ENCODE measurements at regions not wholly inside any gene's neighbourhood (a gene's known extent, or its start where the extent isn't known, plus 50 kb on each side); places are given as distances from the start of the nearest gene placed in this dataset.
"Not testable (repeated sequence)": the region's sequence is repeated elsewhere in the genome, so short reads cannot be mapped to it uniquely, and the experiment has no call there.

GRCh38 chr14:98916036-98916435 is 356.0 kb downstream of the BCL11B start:
- no peaks in the 10 kb centered on the region for H4K20me1 ChIP-seq (ENCODE audit: insufficient read depth, poor library complexity, severe bottlenecking)
- no peak overlapping the region for H3K4me2 ChIP-seq
- H2AFZ ChIP-seq, result no peak overlapping the region
- H3K4me1 ChIP-seq (ENCODE audit: insufficient read depth), result no peaks in the 10 kb centered on the region
- H3K27ac ChIP-seq, result no peak overlapping the region
- no peaks in the 10 kb centered on the region for H3K36me3 ChIP-seq (replicated peaks; ENCODE audit: insufficient read depth, low read depth)
- H3K9me3 ChIP-seq (ENCODE audit: low read depth), result no peaks in the 10 kb centered on the region
- no peak overlapping the region for H3K4me3 ChIP-seq
- no peaks in the 10 kb centered on the region for H3K27me3 ChIP-seq
- H3K79me2 ChIP-seq, result no peaks in the 10 kb centered on the region
- H3K9me2 ChIP-seq (replicated peaks; ENCODE audit: insufficient read depth), result no peaks in the 10 kb centered on the region
- DNase-seq (ENCODE audit: low spot score), result no peak
- TF ChIP-seq CTCF (IDR thresholded peaks at IDR 0.05; ENCODE audit: poor library complexity), result no peak
- TF ChIP-seq EZH2 (IDR thresholded peaks at IDR 0.05; ENCODE audit: borderline replicate concordance), result no peak
- no peak for TF ChIP-seq EZH2phosphoT487 (IDR thresholded peaks at IDR 0.05; ENCODE audit: low read depth, severe bottlenecking, unreplicated experiment)
- WGBS (ENCODE audit: low lambda C conversion rate, missing lambda C conversion rate), result 79% methylated on average over 4 of the region's 4 CpGs

- no peak overlapping the region for H3K27ac ChIP-seq
- no peak overlapping the region for H3K4me3 ChIP-seq
- no peak for DNase-seq (ENCODE audit: low spot score)
- no peaks in the 10 kb centered on the region for H3K9me3 ChIP-seq (ENCODE audit: low read depth)
- no peak overlapping the region for H3K4me2 ChIP-seq
- H2AFZ ChIP-seq, result no peak overlapping the region
- H3K9me2 ChIP-seq (replicated peaks; ENCODE audit: insufficient read depth), result no peaks in the 10 kb centered on the region
- H3K27me3 ChIP-seq, result no peaks in the 10 kb centered on the region
- H3K4me1 ChIP-seq (ENCODE audit: insufficient read depth), result no peaks in the 10 kb centered on the region
- 80% methylated on average over 1 of the region's 1 CpG for WGBS (ENCODE audit: low lambda C conversion rate, missing lambda C conversion rate)
- H3K79me2 ChIP-seq, result no peaks in the 10 kb centered on the region
- H4K20me1 ChIP-seq (ENCODE audit: insufficient read depth, poor library complexity, severe bottlenecking), result no peaks in the 10 kb centered on the region
- TF ChIP-seq EZH2phosphoT487 (IDR thresholded peaks at IDR 0.05; ENCODE audit: low read depth, severe bottlenecking, unreplicated experiment) (no peak), CTCF (IDR thresholded peaks at IDR 0.05; ENCODE audit: poor library complexity) (no peak), EZH2 (IDR thresholded peaks at IDR 0.05; ENCODE audit: borderline replicate concordance) (no peak)
- H3K36me3 ChIP-seq (replicated peaks; ENCODE audit: insufficient read depth, low read depth), result no peaks in the 10 kb centered on the region
These were observed 355.5 kb downstream of the BCL11B start for GRCh38 chr14:98916476-98916875.

GRCh38 chr14:98919434-98919833 is 352.6 kb downstream of the BCL11B start:
- Histone ChIP-seq H3K27me3 (no peaks in the 10 kb centered on the region), H3K36me3 (replicated peaks; ENCODE audit: insufficient read depth, low read depth) (no peaks in the 10 kb centered on the region), H3K4me2 (no peak overlapping the region), H3K27ac (no peak overlapping the region), H2AFZ (no peak overlapping the region), H3K4me3 (no peak overlapping the region), H3K9me3 (ENCODE audit: low read depth) (no peaks in the 10 kb centered on the region), H3K9me2 (replicated peaks; ENCODE audit: insufficient read depth) (no peaks in the 10 kb centered on the region), H4K20me1 (ENCODE audit: insufficient read depth, poor library complexity, severe bottlenecking) (no peaks in the 10 kb centered on the region), H3K79me2 (no peaks in the 10 kb centered on the region), H3K4me1 (ENCODE audit: insufficient read depth) (no peaks in the 10 kb centered on the region)
- TF ChIP-seq EZH2 (IDR thresholded peaks at IDR 0.05; ENCODE audit: borderline replicate concordance) (no peak), EZH2phosphoT487 (IDR thresholded peaks at IDR 0.05; ENCODE audit: low read depth, severe bottlenecking, unreplicated experiment) (no peak), CTCF (IDR thresholded peaks at IDR 0.05; ENCODE audit: poor library complexity) (no peak)
- 70% methylated on average over 2 of the region's 2 CpGs for WGBS (ENCODE audit: low lambda C conversion rate, missing lambda C conversion rate)
- no peak for DNase-seq (ENCODE audit: low spot score)

- H3K4me1 ChIP-seq (ENCODE audit: insufficient read depth); H3K9me2 ChIP-seq (replicated peaks; ENCODE audit: insufficient read depth); H3K27ac ChIP-seq; H4K20me1 ChIP-seq (ENCODE audit: insufficient read depth, poor library complexity, severe bottlenecking); H3K9me3 ChIP-seq (ENCODE audit: low read depth); DNase-seq (ENCODE audit: low spot score); H3K4me3 ChIP-seq; H3K4me2 ChIP-seq; H3K27me3 ChIP-seq; H3K79me2 ChIP-seq; H2AFZ ChIP-seq; H3K36me3 ChIP-seq (replicated peaks; ENCODE audit: insufficient read depth, low read depth): not testable (repeated sequence)
- 91% methylated on average over 3 of the region's 3 CpGs for WGBS (ENCODE audit: low lambda C conversion rate, missing lambda C conversion rate)
These were observed 350.7 kb downstream of the BCL11B start for GRCh38 chr14:98921306-98921705.
